HG03108 (cell line): ENCODE measurements at regions not wholly inside any gene's neighbourhood (a gene's known extent, or its start where the extent isn't known, plus 50 kb on each side); places are given as distances from the start of the nearest gene placed in this dataset.

Experiments
- ATAC-seq: cut with Tn5 transposase; IDR thresholded peaks from one replicate; pipeline ENCODE4 v1.9.1; 2021; ENCODE audit warnings: moderate library complexity; ENCODE audit not compliant: unreplicated experiment

- no peak for ATAC-seq
Measured at GRCh38 chr21:27221077-27221476, 254.2 kb upstream of the ADAMTS5 start.

- ATAC-seq = no peak
Measured at GRCh38 chr21:27220416-27220815, 253.5 kb upstream of the ADAMTS5 start.

GRCh38 chr21:27219068-27219467 lies 252.2 kb upstream of the ADAMTS5 start:
- ATAC-seq = no peak

- no peak for ATAC-seq
Measured at GRCh38 chr21:27213303-27213702, 246.4 kb upstream of the ADAMTS5 start.

GRCh38 chr21:27212441-27212840 lies 245.6 kb upstream of the ADAMTS5 start:
- ATAC-seq = no peak

- ATAC-seq = no peak
Measured at GRCh38 chr21:27209546-27209945, 242.7 kb upstream of the ADAMTS5 start.

GRCh38 chr21:27206368-27206982 lies 239.6 kb upstream of the ADAMTS5 start:
- ATAC-seq = no peak

- ATAC-seq = no peak
Measured at GRCh38 chr21:27202301-27202700, 235.4 kb upstream of the ADAMTS5 start.

GRCh38 chr21:27201197-27201596 lies 234.3 kb upstream of the ADAMTS5 start:
- no peak for ATAC-seq

- ATAC-seq = no peak
Measured at GRCh38 chr21:27196651-27197050, 229.8 kb upstream of the ADAMTS5 start.

GRCh38 chr21:27192281-27192949 lies 225.5 kb upstream of the ADAMTS5 start:
- ATAC-seq = no peak

- ATAC-seq = no peak
Measured at GRCh38 chr21:27190601-27191000, 223.7 kb upstream of the ADAMTS5 start.

- no peak for ATAC-seq
Measured at GRCh38 chr21:27189870-27190269, 223.0 kb upstream of the ADAMTS5 start.

GRCh38 chr21:27173053-27173452 lies 206.2 kb upstream of the ADAMTS5 start:
- ATAC-seq = no peak

- ATAC-seq = no peak
Measured at GRCh38 chr21:27171707-27172106, 204.8 kb upstream of the ADAMTS5 start.

- no peak for ATAC-seq
Measured at GRCh38 chr21:27168084-27168483, 201.2 kb upstream of the ADAMTS5 start.

- no peak for ATAC-seq
Measured at GRCh38 chr21:27164208-27165177, 197.6 kb upstream of the ADAMTS5 start.

GRCh38 chr21:27158967-27159366 lies 192.1 kb upstream of the ADAMTS5 start:
- no peak for ATAC-seq

- no peak for ATAC-seq
Measured at GRCh38 chr21:27157097-27157496, 190.2 kb upstream of the ADAMTS5 start.

GRCh38 chr21:27156666-27157065 lies 189.8 kb upstream of the ADAMTS5 start:
- ATAC-seq = no peak

- ATAC-seq = no peak
Measured at GRCh38 chr21:27155130-27155500, 188.2 kb upstream of the ADAMTS5 start.
